ENCODE measurements at regions not wholly inside any gene's neighbourhood (a gene's known extent, or its start where the extent isn't known, plus 50 kb on each side); places are given as distances from the start of the nearest gene placed in this dataset.
"Not testable (repeated sequence)": the region's sequence is repeated elsewhere in the genome, so short reads cannot be mapped to it uniquely, and the experiment has no call there.

DNA sequence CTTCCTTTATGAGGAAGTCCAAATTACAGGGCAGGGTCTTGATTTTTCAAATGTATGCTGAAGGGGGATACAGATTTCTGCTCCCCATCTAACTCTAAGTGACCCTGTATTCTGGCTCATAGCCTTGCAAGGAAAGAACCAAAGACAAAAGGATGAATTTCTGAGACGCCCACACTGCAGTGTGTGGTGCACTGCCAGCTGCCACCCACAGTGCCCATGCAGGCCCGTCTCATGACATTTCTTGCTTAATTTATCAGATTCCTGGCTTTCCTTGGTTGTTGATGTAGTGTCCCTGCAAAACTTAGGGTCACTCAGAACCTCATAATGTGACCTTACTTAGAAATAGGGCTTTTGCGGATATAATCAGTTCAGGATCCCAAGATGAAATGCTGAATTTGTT, 68.0 kb downstream of the CBLN4 start:
- in situ Hi-C loops (cut with MboI; ENCODE audit: low pct_unique_long_range_greater_than_20kb, low sequenced_read_pairs, unreplicated experiment) = no loop called here
- no peak for DNase-seq (ENCODE audit: low spot score)
- TF ChIP-seq, protein P1, sequence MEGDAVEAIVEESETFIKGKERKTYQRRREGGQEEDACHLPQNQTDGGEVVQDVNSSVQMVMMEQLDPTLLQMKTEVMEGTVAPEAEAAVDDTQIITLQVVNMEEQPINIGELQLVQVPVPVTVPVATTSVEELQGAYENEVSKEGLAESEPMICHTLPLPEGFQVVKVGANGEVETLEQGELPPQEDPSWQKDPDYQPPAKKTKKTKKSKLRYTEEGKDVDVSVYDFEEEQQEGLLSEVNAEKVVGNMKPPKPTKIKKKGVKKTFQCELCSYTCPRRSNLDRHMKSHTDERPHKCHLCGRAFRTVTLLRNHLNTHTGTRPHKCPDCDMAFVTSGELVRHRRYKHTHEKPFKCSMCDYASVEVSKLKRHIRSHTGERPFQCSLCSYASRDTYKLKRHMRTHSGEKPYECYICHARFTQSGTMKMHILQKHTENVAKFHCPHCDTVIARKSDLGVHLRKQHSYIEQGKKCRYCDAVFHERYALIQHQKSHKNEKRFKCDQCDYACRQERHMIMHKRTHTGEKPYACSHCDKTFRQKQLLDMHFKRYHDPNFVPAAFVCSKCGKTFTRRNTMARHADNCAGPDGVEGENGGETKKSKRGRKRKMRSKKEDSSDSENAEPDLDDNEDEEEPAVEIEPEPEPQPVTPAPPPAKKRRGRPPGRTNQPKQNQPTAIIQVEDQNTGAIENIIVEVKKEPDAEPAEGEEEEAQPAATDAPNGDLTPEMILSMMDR (IDR thresholded peaks at IDR 0.05; ENCODE audit: extremely low read depth, insufficient read depth, missing control alignments) = no peak

DNA sequence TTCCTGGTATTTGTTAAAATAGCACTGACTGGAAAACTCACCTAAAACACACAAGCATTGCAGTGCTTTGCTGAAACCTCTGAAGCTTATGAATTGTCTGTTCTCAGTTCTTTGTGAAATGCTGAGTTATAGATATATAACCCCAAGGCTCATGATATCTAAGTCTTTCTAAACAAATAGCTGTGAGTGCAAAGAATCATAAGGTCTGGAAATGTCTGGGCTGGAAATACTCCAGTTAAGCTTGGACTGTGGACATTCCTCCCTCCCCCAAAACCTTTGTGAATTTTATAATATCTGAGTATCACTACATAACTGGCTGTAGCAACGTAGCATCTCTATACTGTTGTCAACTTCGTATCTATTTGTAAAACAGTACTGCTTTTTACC, 69.1 kb downstream of the CBLN4 start:
- TF ChIP-seq, protein P1 (IDR thresholded peaks at IDR 0.05; ENCODE audit: extremely low read depth, insufficient read depth, missing control alignments) = no peak
- in situ Hi-C loops (cut with MboI; ENCODE audit: low pct_unique_long_range_greater_than_20kb, low sequenced_read_pairs, unreplicated experiment) = no loop called here

DNA sequence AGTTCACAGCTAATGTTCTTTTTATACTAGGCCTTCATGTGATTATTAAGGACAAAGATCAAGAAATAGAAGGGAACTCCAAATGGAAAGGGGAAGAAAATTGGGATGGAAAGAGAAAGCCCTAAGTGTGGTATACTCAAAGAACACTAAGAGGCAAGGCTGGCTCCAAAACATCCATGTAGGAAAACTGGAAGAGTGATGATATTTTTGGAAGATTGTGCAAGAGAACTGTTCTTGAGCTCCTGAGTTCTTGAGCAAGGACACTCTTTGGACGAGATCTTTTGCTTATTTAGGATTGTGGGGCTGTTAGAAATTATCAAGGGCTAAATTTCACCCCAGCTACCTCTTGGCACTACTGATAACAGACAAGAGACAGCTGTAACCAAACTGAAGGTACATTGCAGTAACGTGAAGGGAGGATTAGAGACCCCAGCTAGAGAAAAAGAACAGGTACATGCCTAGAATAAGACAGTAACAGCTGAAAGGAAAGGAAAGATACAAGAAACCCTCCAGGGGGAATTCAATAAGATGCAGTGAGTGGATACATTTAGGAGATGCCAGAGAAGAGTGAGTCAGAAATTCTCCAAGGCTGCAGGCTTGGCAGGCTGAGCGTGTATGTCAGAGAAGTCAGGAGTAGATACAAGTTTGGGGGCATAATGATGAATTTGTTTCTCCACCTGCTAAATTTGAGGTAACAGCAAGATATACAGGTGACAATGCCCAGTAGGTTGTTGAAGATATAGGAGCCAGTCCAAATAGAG, 69.7 kb downstream of the CBLN4 start:
- no peak for DNase-seq (ENCODE audit: low spot score)
- in situ Hi-C loops (cut with MboI; ENCODE audit: low pct_unique_long_range_greater_than_20kb, low sequenced_read_pairs, unreplicated experiment) = no loop called here
- TF ChIP-seq, protein P1 (IDR thresholded peaks at IDR 0.05; ENCODE audit: extremely low read depth, insufficient read depth, missing control alignments) = no peak

More for the DNA sequence above, 69.1 kb downstream of the CBLN4 start:
- DNase-seq (ENCODE audit: low spot score) = no peak

GRCh38 chr20:55934146-55934545, 71.2 kb downstream of the CBLN4 start:
- TF ChIP-seq, protein P1 (IDR thresholded peaks at IDR 0.05; ENCODE audit: extremely low read depth, insufficient read depth, missing control alignments) = no peak
- in situ Hi-C loops (cut with MboI; ENCODE audit: low pct_unique_long_range_greater_than_20kb, low sequenced_read_pairs, unreplicated experiment) = no loop called here
- no peak for DNase-seq (ENCODE audit: low spot score)

DNA sequence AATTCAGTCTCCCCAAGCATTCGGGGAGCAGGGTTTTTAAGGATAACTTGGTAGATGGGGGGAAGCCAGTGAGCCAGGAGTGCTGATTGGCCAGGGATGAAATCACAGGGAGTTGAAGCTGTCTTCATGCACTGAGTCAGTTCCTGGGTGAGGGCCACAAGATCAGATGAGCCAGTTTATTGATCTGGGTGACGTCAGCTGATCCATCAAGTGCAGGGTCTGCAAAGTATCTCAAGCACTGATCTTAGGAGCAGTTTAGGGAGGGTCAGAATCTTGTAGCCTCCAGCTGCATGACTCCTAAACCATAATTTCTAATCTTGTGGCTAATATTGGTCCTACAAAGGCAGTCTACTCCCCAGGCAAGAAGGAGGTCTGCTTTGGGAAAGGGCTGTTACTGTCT, 74.4 kb downstream of the CBLN4 start:
- DNase-seq (ENCODE audit: low spot score); in situ Hi-C loops (cut with MboI; ENCODE audit: low pct_unique_long_range_greater_than_20kb, low sequenced_read_pairs, unreplicated experiment): not testable (repeated sequence)

- TF ChIP-seq, protein P1 (IDR thresholded peaks at IDR 0.05; ENCODE audit: extremely low read depth, insufficient read depth, missing control alignments) = no peak
- in situ Hi-C loops (cut with MboI; ENCODE audit: low pct_unique_long_range_greater_than_20kb, low sequenced_read_pairs, unreplicated experiment) = no loop called here
- no peak for DNase-seq (ENCODE audit: low spot score)
Measured at GRCh38 chr20:55928266-55928665, 77.1 kb downstream of the CBLN4 start.

DNA sequence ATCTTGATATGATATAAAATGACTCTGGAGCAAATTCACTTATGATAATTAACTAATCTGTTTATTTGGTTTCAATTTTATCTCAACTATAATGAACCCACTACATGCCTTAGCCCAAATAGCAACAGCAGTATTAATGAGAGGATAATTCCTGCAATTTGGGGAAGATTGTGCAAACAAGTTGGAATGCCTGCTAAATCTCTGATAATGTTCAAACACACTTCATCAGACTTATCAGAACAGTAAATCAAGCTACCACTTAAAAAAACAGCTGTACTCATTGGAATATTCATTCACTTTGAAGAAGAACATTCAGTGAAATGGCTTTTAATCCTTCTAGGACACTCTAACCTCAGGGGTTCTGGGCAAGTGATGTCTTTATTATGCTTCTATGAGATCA, 85.4 kb downstream of the CBLN4 start:
- in situ Hi-C loops (cut with MboI; ENCODE audit: low pct_unique_long_range_greater_than_20kb, low sequenced_read_pairs, unreplicated experiment) = no loop called here
- DNase-seq (ENCODE audit: low spot score) = no peak
- TF ChIP-seq, protein P1 (IDR thresholded peaks at IDR 0.05; ENCODE audit: extremely low read depth, insufficient read depth, missing control alignments) = no peak

Data from GM13977 (cell line).